GM06990 (cell line): ENCODE measurements at regions not wholly inside any gene's neighbourhood (a gene's known extent, or its start where the extent isn't known, plus 50 kb on each side); places are given as distances from the start of the nearest gene placed in this dataset.

ENCODE experiments used
- DNase-seq: peaks from one replicate; pipeline ENCODE4 v3.0.0-alpha.2; 2011; ENCODE audit not compliant: insufficient read length; ENCODE audit errors: extremely low read depth
- H3K27me3 ChIP-seq: replicated peaks from 2 replicates; pipeline ENCODE4 v1.6.0; 2011; ENCODE audit warnings: low read length; ENCODE audit not compliant: control insufficient read depth, insufficient read depth
- H3K36me3 ChIP-seq: 2 replicates; pipeline ENCODE4 v1.5.1; 2011; ENCODE audit warnings: low read length; ENCODE audit not compliant: control insufficient read depth, insufficient read depth
- H3K4me3 ChIP-seq: replicated peaks from 2 replicates; pipeline ENCODE4 v1.5.1; 2011; ENCODE audit warnings: low read depth, mild to moderate bottlenecking, control low read depth, low read length
- TF ChIP-seq, protein P1 (sequence below): IDR thresholded peaks from 2 replicates; pipeline ENCODE4 v1.5.1; 2011; ENCODE audit warnings: low read length, control low read depth, mild to moderate bottlenecking, inconsistent platforms; ENCODE audit not compliant: insufficient read depth, poor library complexity, severe bottlenecking

DNA sequence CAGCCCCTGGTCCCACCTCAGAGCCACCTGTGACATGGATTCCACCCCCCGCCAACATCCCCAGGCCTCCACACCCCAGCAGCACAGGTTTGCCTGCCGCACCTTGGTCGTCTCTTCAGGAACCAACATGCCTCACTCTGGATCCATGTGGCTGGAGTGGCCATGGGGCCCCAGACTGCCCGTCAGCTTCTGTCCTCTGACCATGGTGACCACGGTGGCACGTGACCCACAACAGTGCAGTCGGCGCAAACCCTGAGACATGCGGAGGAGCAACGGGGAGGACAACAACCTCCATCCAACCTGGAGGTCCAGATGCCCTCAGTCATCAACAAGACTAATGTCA, 85.6 kb downstream of the ANKRD60 start:
- DNase-seq, result no peak
- H3K36me3 ChIP-seq, result no peaks in the 10 kb centered on the region
- H3K27me3 ChIP-seq, result peaks cover 2% of the 10 kb centered on the region
- H3K4me3 ChIP-seq, result no peak overlapping the region
- TF ChIP-seq, protein P1, sequence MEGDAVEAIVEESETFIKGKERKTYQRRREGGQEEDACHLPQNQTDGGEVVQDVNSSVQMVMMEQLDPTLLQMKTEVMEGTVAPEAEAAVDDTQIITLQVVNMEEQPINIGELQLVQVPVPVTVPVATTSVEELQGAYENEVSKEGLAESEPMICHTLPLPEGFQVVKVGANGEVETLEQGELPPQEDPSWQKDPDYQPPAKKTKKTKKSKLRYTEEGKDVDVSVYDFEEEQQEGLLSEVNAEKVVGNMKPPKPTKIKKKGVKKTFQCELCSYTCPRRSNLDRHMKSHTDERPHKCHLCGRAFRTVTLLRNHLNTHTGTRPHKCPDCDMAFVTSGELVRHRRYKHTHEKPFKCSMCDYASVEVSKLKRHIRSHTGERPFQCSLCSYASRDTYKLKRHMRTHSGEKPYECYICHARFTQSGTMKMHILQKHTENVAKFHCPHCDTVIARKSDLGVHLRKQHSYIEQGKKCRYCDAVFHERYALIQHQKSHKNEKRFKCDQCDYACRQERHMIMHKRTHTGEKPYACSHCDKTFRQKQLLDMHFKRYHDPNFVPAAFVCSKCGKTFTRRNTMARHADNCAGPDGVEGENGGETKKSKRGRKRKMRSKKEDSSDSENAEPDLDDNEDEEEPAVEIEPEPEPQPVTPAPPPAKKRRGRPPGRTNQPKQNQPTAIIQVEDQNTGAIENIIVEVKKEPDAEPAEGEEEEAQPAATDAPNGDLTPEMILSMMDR, result no peak

DNA sequence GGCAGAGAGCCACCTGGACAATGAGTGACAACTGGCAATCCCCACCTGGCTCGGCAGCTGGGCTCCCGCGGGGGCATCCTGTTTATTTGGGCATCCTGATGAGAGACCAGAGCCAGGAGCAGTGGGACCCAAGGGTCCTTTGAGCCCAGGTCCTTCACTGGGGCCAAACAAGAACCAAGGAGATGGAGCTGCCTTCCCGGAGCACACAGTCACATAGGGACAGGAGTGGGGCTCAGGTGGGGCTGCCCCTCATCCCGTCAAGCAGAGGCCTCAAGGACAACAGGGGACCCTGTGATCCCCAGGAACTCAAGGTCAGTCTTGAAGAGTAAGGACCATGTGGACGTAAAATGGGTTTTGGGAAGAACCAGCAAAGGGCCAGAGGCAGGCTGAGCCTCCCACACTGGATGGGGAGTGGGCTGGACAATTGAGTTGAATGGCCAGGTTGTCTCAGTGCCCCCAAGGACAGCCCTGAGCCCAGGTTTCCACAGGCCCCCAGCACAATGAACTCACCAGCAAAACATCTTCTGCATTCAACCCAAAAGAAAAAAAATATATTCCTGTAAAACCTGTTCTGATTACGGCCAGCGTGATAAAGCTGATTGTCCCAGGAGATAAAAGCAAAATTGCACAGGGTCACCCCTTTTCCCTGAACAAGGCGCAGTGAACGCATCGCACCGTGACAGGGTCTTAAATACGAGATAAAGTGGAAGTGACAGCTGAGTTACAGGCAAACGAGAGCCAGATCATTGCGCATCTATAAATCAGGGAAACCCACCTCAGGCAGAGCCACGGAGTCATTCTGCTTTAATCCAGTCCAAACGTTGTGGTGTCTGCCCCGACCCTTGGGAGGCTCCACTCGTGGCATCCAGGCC, 86.2 kb downstream of the ANKRD60 start:
- Histone ChIP-seq H3K4me3 (no peak overlapping the region), H3K27me3 (peaks cover 2% of the 10 kb centered on the region), H3K36me3 (no peaks in the 10 kb centered on the region)
- TF ChIP-seq, protein P1, result no peak
- no peak for DNase-seq

DNA sequence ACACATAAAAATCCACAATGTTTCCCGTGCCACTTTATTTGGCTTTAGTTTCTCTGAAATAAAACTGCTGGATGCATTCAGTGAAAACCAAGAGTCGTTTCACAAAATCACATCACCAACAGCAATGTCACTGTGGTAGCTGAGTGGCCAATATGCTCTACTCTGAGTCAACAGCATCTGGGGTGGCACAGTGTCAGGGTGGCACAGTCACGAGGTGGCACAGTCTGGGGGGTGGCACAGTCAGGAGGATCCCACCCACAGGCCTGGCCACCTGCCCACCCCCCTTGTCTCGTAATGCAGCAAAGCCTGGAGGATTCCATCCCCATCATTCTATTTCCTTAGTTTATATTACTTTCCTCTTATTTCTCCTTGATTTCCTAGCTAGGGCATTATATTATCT, 87.0 kb downstream of the ANKRD60 start:
- peaks cover 2% of the 10 kb centered on the region for H3K27me3 ChIP-seq
- DNase-seq, result no peak
- no peak overlapping the region for H3K4me3 ChIP-seq
- no peaks in the 10 kb centered on the region for H3K36me3 ChIP-seq
- TF ChIP-seq, protein P1, result no peak

DNA sequence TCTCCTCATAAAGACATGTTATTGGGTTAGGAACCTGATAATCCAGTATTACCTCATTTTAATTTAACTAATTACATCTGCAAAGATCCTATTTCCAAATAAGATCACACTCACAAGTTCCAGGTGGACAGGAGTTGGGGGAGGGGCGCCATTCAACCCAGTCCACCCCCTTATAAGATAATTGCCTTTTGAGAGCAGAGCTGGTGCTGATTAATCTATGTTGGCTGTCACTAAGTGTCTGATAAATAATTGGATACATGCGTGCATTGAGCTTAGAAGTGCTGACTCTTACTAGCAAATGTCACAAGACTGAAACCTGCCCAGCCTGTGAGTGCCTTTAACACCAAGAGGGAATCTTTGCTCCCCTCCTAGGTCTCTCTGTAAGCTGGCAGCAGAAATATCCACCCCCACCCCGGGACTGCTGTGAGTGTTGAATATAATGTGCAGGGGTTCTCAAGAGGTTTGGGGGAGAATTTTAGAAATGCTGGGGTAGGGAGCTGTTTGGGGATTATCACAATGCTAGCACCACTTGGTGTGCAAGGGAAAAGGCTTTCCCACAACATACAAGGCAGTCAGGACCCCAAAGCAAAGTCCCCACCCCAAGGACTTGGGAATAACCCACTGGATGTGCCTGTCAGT, 87.5 kb downstream of the ANKRD60 start:
- no peak for DNase-seq
- Histone ChIP-seq H3K36me3 (no peaks in the 10 kb centered on the region), H3K4me3 (no peak overlapping the region), H3K27me3 (peaks cover 2% of the 10 kb centered on the region)
- TF ChIP-seq, protein P1, result no peak

DNA sequence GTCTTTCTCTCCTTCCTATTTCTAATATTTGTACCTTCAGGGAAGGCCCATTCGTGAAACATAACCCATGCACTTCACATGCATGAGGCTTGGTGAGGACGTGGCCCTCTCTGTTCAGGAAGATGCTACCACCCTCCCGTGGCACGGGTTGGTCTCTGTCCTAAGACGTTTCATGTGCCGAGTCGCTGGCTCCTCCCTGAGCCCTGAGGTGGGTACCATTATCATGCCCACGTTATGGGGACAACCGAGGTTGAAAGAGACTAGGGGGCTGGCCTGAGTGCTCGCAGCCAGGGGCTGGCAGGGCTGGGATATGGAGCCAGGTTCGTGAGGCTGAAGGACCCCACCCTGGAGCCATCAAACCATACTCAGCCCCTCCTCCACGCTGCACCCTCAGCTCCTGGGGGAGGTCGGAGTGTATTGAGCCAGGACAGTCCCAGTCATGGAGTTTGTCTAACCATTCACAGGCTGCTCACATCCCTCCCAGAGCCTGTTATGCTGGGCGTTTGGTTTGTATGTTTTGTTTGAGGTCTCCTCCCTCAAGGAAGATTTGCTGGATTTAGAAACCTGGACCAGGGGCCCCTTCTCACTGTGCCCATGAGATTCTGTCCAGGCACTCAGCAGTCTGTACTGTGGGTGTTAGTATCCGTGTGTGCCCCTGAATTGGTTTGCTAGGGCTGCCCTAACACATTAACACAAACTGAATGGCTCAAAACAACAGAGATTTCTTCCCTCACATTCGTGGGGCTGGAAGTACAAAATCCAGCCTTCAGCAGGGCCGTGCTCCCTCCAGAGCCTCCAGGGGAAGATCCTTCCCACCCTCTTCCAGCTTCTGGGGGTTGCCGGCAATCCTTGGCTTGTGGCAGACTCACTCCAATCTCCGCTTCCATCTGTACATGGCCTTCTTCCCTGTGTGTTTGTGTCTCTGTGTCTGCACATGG, 88.3 kb downstream of the ANKRD60 start:
- Histone ChIP-seq H3K27me3 (peaks cover 2% of the 10 kb centered on the region), H3K4me3 (no peak overlapping the region), H3K36me3 (no peaks in the 10 kb centered on the region)
- DNase-seq, result no peak
- TF ChIP-seq, protein P1, result no peak
